Hematopoietic multipotent progenitor cell treated with erythropoietin and hydrocortisone succinate and interleukin-3 and kit ligand, for 6 days (in vitro differentiated cells): ENCODE measurements at regions not wholly inside any gene's neighbourhood (a gene's known extent, or its start where the extent isn't known, plus 50 kb on each side); places are given as distances from the start of the nearest gene placed in this dataset.

Source experiments
- DNase-seq: peaks from one replicate; pipeline ENCODE4 v3.0.0-alpha.2; 2015

DNA sequence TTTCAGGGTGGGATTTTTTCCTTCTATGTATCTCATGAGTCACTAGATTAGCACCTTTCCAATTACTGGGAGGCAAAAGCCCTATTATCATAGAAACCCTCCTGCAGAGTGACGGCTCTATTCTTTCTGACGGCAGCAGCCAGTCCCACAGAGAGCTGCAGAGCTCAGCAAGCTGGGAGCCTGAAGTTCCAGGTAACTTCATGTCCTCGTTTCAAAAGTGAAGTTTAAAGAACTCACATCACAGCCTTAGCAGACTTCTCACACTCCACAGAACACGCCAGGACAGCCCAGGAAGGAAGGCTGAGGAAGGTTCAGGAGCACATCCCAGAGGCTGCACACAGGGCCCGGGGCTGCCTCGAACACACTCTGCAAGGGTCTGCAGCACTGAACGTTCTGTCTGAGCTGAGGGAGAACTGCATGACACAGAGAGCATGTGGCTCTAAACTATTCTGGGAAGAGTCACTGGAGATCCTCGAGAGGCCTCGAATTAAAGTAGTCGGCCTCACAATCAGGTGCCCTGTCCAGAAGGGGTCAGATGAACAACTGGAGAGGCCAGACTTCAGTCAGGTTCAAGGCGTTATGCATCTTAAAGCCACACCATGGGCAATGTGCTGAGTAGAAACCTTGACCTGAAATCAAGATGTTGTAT, 104.2 kb upstream of the DRD2 start:
- DNase-seq: no peak

DNA sequence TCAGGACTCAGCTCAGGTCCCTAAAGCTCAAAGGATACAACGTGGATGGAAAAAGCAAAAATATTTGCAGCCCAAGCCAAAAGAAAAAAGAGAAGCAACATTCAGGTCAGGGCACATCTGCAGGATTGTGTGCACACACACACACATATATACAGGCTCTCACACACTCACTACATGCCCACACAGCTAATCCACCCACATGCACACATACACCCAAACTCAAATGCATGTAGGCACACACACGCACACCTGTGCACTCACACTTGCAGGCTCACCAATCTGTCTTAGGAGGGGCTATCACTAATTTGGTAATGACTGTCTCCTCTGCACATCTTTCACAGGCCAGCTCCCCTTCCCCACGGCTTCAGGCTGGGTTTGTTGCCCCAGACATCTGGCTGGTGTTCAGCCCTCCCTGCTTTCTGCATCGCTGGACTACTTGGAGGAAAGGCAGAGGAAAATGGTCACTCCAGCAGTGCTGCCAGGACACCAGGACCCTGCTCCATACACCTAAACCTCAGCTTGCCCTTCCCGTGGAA, 103.6 kb upstream of the DRD2 start:
- no peak for DNase-seq

DNA sequence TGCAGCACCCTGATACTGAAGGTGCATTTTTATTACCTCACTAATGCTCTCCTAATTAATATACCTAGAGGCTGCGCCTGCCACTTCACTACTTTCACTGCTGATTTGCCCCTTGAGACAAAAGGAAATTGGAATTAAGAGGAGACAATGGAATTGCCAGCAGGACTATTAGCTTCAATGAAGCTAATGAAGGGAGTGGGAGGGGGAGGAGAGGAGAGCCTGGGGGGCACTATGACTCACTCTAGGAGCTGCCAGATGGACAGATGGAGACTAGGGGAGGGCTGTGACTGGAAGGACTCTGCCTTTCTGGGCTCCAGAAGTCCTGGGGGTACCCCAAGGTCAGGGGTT, 102.8 kb upstream of the DRD2 start:
- no peak for DNase-seq

- no peak for DNase-seq
Observed at GRCh38 chr11:113577356-113578032, 102.3 kb upstream of the DRD2 start.

- DNase-seq: no peak
Observed at GRCh38 chr11:113574586-113574985, 99.4 kb upstream of the DRD2 start.

DNA sequence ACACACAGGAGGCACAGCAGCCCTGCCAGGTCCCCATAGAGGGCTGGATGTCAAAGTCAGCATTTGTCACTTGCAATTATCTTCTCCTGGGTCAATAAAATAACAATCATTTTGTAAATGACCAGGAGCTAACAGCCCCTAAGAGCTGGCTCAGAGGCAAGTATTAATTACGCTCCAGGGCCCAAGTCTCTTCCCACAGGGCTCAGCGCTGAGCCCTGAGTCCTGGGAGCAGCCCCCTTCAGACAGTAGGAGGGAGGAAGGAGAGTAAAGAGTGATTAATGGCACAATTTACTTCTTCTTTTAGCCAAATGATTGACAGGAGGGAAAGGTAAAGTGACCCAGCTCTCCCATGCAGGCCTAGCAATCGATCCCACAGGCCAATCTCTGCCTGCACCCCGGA, 99.0 kb upstream of the DRD2 start:
- no peak for DNase-seq

DNA sequence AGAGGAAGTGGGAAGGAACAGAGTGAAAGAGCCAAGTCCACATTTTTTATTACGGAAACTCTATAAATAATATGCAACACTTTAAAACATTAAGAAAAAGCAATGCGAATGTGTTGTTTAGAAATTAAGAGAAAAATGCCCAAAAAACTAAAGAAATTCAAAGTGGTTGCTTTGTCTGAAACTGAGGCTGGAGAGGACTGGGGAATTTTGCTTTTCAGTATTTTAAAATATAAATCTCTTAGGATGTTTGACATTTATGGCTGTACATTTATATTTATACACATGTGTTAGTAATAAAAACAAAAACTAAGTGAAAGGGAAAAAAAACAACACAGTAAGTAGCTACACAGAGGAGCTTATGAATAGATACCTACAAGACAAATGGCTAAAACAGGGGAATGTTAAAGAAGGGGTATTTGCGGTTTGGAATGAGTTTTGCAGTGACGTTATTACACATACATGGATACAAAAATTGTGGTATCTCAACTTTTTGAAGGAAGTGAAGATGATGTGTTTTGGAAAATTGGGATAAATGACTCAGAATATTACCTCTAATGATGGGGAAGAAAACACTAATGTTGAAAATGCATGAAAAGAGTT, 97.0 kb upstream of the DRD2 start:
- DNase-seq: no peak

- DNase-seq: no peak
Observed at GRCh38 chr11:113571531-113571930, 96.3 kb upstream of the DRD2 start.

DNA sequence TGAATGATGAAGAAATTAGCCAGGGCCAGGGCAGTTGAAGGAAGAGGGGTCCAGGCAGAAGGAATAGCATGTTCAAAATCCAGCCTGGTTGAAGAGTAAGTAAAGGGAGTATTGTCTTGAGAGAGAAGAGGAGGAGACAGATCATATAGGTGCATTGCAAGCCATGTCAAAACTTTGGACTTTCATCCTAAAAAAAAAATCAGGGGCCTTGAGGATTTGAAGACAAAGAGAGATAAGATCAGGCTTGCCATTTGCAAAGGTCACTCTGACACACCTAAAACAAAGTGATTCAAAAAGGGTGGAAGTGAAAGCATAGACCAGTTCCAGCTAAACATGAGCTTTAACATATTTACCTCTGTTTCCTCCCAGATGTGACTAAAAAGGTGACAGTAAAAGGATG, 95.7 kb upstream of the DRD2 start:
- DNase-seq: no peak

- DNase-seq: no peak
Observed at GRCh38 chr11:113569391-113569790, 94.2 kb upstream of the DRD2 start.

- no peak for DNase-seq
Observed at GRCh38 chr11:113568566-113568965, 93.4 kb upstream of the DRD2 start.

- DNase-seq: no peak
Observed at GRCh38 chr11:113567867-113568544, 92.8 kb upstream of the DRD2 start.

- DNase-seq: no peak
Observed at GRCh38 chr11:113567097-113567496, 91.9 kb upstream of the DRD2 start.

DNA sequence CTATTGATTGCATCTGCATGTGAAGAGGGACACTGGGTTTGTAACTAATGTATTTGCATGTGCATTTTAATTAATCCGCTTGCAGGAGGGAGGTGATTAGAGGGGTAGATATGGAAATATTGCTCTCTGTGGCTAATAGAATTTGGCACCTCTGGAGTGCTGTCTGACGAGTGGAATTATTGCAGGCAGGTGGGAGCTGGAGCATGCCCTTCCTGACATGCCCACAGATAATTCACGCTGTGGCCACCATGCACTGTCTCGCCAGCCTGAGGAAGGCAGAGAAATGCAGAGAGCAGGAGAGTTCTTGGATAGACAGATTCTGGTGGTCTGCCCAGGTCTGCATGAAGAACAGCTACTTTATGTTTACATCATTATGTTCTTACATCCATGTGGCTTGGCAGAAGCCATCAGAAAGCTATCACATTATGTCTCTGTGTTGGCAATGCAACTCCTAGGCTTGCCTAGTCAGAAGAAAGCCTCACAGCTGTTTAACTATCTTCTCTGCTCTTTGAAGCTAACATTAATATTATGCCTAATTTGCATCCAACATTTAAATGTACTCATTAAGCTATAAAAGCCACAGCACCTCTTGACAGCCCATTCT, 89.4 kb upstream of the DRD2 start:
- DNase-seq: no peak

DNA sequence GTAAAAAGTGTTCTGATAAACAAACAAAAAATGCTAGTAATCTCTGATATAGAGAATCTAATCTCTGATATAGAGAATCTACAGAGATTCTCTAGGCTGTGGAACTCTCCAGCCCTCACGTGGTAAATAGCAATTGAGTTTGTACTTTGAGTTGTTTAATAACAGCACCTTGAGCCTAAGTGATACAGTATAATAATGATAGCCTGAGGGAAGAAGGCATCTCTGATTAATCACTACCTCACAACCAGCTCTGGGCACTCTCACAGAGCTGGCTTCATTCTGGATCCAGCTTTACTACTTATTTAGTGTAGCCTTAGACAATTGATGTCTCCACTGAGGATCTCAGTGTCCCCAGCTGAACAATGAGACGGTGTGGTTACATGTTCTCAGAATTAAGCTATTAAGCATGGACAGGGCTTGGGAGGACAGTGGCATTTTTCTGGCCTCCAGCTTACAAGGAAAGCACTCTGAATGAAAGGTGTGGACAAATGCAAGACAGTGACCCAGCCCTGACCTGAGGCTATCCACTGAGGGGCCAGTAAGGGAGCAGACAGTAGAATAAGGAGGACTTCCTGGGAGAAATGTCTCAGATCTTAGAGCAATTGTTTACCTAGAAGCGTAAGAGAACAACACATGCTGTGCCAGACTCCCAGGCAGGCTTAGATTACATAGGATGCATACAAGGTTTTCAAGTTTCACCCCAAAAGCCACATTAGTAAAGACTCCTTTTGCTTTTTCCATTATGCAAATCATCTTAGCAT, 88.7 kb upstream of the DRD2 start:
- DNase-seq: no peak

DNA sequence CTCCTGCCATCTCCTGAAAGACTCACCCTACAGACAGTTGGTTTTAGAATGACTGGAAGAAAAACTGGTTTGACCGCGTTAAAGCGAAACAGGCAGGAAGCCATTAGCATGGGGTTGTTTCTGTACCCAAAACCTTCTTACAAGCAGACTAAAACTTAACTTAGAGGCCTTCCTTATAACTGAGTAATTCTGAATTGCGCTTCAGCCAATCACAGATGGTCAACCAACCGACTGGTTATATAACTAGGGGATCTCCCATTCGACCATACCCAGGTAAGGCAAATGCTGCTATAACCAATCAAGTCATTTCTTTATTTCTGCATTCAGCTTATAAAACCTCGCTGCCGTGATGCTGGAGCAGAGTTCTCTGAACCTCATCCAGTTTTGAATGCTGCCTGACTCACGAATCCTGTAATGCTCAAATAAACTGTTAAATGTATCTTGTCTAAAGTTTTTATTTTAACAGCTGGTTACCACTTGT, 87.8 kb upstream of the DRD2 start:
- no peak for DNase-seq

- no peak for DNase-seq
Observed at GRCh38 chr11:113562576-113562975, 87.4 kb upstream of the DRD2 start.

DNA sequence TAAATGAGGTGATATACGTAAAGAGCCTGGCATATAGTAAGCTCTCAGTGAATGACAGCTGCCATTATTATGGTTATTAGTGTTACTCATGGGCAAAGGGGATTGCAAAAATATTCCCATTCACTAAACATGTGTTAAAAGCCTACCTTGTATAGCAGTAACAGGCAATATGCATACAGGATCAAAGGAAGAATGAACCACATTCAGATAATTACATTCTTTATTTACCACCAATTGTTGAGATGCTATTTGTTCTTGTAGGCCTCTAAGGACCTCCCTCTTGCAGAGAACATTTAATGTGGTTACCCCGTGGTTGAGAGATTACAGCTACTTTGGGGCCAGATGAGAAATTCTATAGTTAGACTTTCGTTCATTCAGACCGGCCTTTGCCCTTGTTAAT, 82.7 kb upstream of the DRD2 start:
- no peak for DNase-seq

- DNase-seq: no peak
Observed at GRCh38 chr11:113556036-113556435, 80.8 kb upstream of the DRD2 start.

GRCh38 chr11:113555071-113555619, 79.9 kb upstream of the DRD2 start:
- DNase-seq: peak; percentile 49

DNA sequence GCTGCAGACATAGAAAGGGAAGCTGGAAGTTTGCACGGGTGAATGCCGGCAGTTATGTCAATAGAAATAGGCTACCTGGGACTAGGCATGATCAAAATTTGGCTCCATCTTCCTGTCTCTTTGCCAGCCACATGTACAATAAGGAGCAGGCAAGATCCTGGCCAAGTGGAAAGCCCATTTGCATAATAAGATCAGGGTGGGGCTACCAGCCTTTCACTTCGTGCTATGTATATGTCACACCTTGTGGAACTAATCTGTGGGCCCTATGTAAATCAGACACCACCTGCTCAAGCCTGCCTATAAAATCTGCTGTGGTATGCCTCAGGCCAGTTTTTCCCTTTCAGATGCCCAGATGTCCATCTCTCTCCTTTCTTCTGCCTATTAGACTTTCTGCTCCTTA, 79.3 kb upstream of the DRD2 start:
- no peak for DNase-seq

GRCh38 chr11:113553915-113554314, 78.7 kb upstream of the DRD2 start:
- DNase-seq: peak; percentile 6
